HL-60 (cell line): ENCODE measurements at regions not wholly inside any gene's neighbourhood (a gene's known extent, or its start where the extent isn't known, plus 50 kb on each side); places are given as distances from the start of the nearest gene placed in this dataset.

ENCODE experiments used
- DNase-seq, 2 experiments: peaks; one replicate each; pipeline ENCODE4 v3.0.0-alpha.2; 2010 to 2020; ENCODE audit warnings: low read depth in 1 of 2, low spot score in 1 of 2
- H3K27ac ChIP-seq: fragments of 250-450 bp; sonication (Bioruptor Pico); replicated peaks from 2 replicates; pipeline ENCODE4 v1.5.1; 2020; ENCODE audit warnings: mild to moderate bottlenecking, moderate library complexity
- H3K27me3 ChIP-seq: fragments of 250-450 bp; sonication (Bioruptor Pico); 2 replicates; pipeline ENCODE4 v1.5.1; 2021; ENCODE audit warnings: mild to moderate bottlenecking, moderate library complexity; ENCODE audit not compliant: insufficient read depth, poor library complexity, severe bottlenecking
- H3K4me3 ChIP-seq: replicated peaks from 2 replicates; pipeline ENCODE4 v1.5.1; 2011; ENCODE audit warnings: mild to moderate bottlenecking, control low read depth, low read length; ENCODE audit not compliant: insufficient read depth
- CTCF ChIP-seq: IDR thresholded peaks from one replicate; pipeline ENCODE4 v1.5.1; 2011; ENCODE audit warnings: low read length, control low read depth, inconsistent platforms; ENCODE audit not compliant: insufficient read depth
- GABPA ChIP-seq: IDR thresholded peaks from 2 replicates; pipeline ENCODE4 v1.6.1; 2012; ENCODE audit warnings: low read depth
- POLR2AphosphoS5 ChIP-seq: IDR thresholded peaks from 2 replicates; pipeline ENCODE4 v1.6.1; 2012; ENCODE audit warnings: low read depth
- REST ChIP-seq: IDR thresholded peaks from 2 replicates; pipeline ENCODE4 v1.6.1; 2012; ENCODE audit warnings: low read depth; ENCODE audit not compliant: insufficient replicate concordance
- SPI1 ChIP-seq: IDR thresholded peaks from 2 replicates; pipeline ENCODE4 v1.6.1; 2012; ENCODE audit warnings: low read depth, mild to moderate bottlenecking, borderline replicate concordance

- Histone ChIP-seq H3K27me3 (peaks cover 2% of the 10 kb centered on the region), H3K27ac (no peak overlapping the region), H3K4me3 (no peak overlapping the region)
- DNase-seq = no peak
- TF ChIP-seq POLR2AphosphoS5 = no peak
- no peak for TF ChIP-seq REST
- no peak for TF ChIP-seq SPI1
- TF ChIP-seq CTCF = no peak
- TF ChIP-seq GABPA = no peak
Measured at GRCh38 chr9:1947438-1947837, 67.7 kb upstream of the SMARCA2 start.

- peaks cover 2% of the 10 kb centered on the region for H3K27me3 ChIP-seq
- TF ChIP-seq REST = no peak
- no peak for TF ChIP-seq CTCF
- TF ChIP-seq SPI1 = no peak
- no peak for TF ChIP-seq GABPA
- no peak for TF ChIP-seq POLR2AphosphoS5
- H3K4me3 ChIP-seq = no peak overlapping the region
- DNase-seq = no peak
- no peak overlapping the region for H3K27ac ChIP-seq
Measured at GRCh38 chr9:1948541-1948940, 66.6 kb upstream of the SMARCA2 start.

- TF ChIP-seq CTCF = no peak
- no peak for TF ChIP-seq POLR2AphosphoS5
- TF ChIP-seq GABPA = no peak
- TF ChIP-seq SPI1 = no peak
- no peak for TF ChIP-seq REST
- Histone ChIP-seq H3K27ac (no peak overlapping the region), H3K4me3 (no peak overlapping the region), H3K27me3 (no peaks in the 10 kb centered on the region)
- no peak for DNase-seq
Measured at GRCh38 chr9:1951446-1951845, 63.7 kb upstream of the SMARCA2 start.
